A549 (cell line): ENCODE measurements at regions not wholly inside any gene's neighbourhood (a gene's known extent, or its start where the extent isn't known, plus 50 kb on each side); places are given as distances from the start of the nearest gene placed in this dataset.

Experiments
- ATAC-seq, 2 experiments: fragments of 200-7000 bp in 1 of 2; fragments of >200 bp in 1 of 2; cut with Nextera tagmentation in 1 of 2; cut with Tn5 transposase in 1 of 2; 3 replicates each; pipeline versions ENCODE4 v1.8.0 to v1.9.1; 2018 to 2020; ENCODE audit warnings: mild to moderate bottlenecking in 1 of 2, moderate library complexity in 1 of 2
- CTCF ChIA-PET: fragments of 300-600 bp; sonication (Branson Sonifier 250); formaldehyde crosslinking; extraction: SDS; loops from one replicate; lab custom pipeline; 2021; ENCODE audit warnings: antibody characterized with exemption, inconsistent platforms; lab: Yijun Ruan, JAX
- POLR2A ChIA-PET: fragments of 350-600 bp; formaldehyde crosslinking; extraction: SDS; loops from one replicate; lab custom pipeline; 2021; ENCODE audit warnings: antibody characterized with exemption, inconsistent platforms; lab: Yijun Ruan, JAX
- DNase-seq, 2 experiments: peaks; one replicate each; pipeline versions ENCODE4 v3.0.0 to v3.0.0-alpha.2; 2011 to 2016; ENCODE audit warnings: low read depth in 1 of 2, low spot score in 1 of 2
- FAIRE-seq: peaks from 2 replicates; lab custom pipeline; 2011; peaks lifted over from hg19 to GRCh38; lab: Jason Lieb, UNC
- H3K27ac ChIP-seq, 2 experiments: fragments of >200 bp; sonication (Bioruptor Twin); formaldehyde crosslinking; 3 replicates each; pipeline ENCODE4 v1.5.1; 2016 to 2017
- H3K4me1 ChIP-seq: fragments of >200 bp; sonication (Bioruptor Twin); formaldehyde crosslinking; 3 replicates; pipeline ENCODE4 v1.6.1; 2016
- H3K4me2 ChIP-seq: fragments of >200 bp; sonication (Bioruptor Twin); formaldehyde crosslinking; 3 replicates; pipeline ENCODE4 v1.6.1; 2016
- H3K4me3 ChIP-seq: fragments of >200 bp; sonication (Bioruptor Twin); formaldehyde crosslinking; 3 replicates; pipeline ENCODE4 v1.5.1; 2016
- H3K9me3 ChIP-seq: fragments of >200 bp; sonication (Bioruptor Twin); formaldehyde crosslinking; 3 replicates; pipeline ENCODE4 v1.6.1; 2016
- ATOH8 ChIP-seq: fragments of 250-450 bp; sonication (Bioruptor Pico); IDR thresholded peaks from 2 replicates; pipeline ENCODE4 v1.5.0; 2020; ENCODE audit warnings: low read depth, mild to moderate bottlenecking, moderate library complexity
- BHLHE40 ChIP-seq: IDR thresholded peaks from 2 replicates; pipeline ENCODE4 v1.6.1; 2012; ENCODE audit warnings: low read depth, low read length, inconsistent platforms
- E2F6 ChIP-seq: IDR thresholded peaks from 2 replicates; pipeline ENCODE4 v1.6.1; 2012; ENCODE audit warnings: low read depth, borderline replicate concordance
- FOXS1 ChIP-seq: fragments of 250-450 bp; sonication (Bioruptor Pico); IDR thresholded peaks from 2 replicates; pipeline ENCODE4 v1.5.0; 2020; ENCODE audit warnings: mild to moderate bottlenecking, moderate library complexity
- GATA3 ChIP-seq: IDR thresholded peaks from 2 replicates; pipeline ENCODE4 v1.6.1; 2012; ENCODE audit warnings: borderline replicate concordance
- HES2 ChIP-seq: fragments of >200 bp; sonication (Bioruptor Twin); formaldehyde crosslinking; IDR thresholded peaks from 2 replicates; pipeline ENCODE4 v1.6.1; 2016
- HEYL ChIP-seq: fragments of 250-450 bp; sonication (Bioruptor Pico); IDR thresholded peaks from 2 replicates; pipeline ENCODE4 v1.8.0; 2021; ENCODE audit warnings: mild to moderate bottlenecking, moderate library complexity
- HMGXB4 ChIP-seq: fragments of 250-450 bp; sonication (Bioruptor Pico); IDR thresholded peaks from 2 replicates; pipeline ENCODE4 v1.5.0; 2021; ENCODE audit warnings: mild to moderate bottlenecking, moderate library complexity, borderline replicate concordance
- HOXA7 ChIP-seq: fragments of 250-450 bp; sonication (Bioruptor Pico); IDR thresholded peaks from 2 replicates; pipeline ENCODE4 v1.5.0; 2020; ENCODE audit warnings: mild to moderate bottlenecking, moderate library complexity
- JUN ChIP-seq, 2 experiments: fragments of >200 bp; sonication (Bioruptor Twin); formaldehyde crosslinking; IDR thresholded peaks; 2 replicates in 1 of 2; 3 replicates in 1 of 2; pipeline ENCODE4 v1.6.1; 2016 to 2017
- KDM1A ChIP-seq: fragments of 200-600 bp; sonication (generic); IDR thresholded peaks from 2 replicates; pipeline ENCODE4 v1.6.1; 2016; ENCODE audit warnings: low read depth, mild to moderate bottlenecking
- NFE2L2 ChIP-seq: fragments of 150-350 bp; conservative IDR thresholded peaks from 2 replicates; pipeline ENCODE4 v1.6.1; 2014; ENCODE audit warnings: low read length
- NR3C1 ChIP-seq: fragments of >200 bp; sonication (Bioruptor Twin); formaldehyde crosslinking; IDR thresholded peaks from 3 replicates; pipeline ENCODE4 v1.6.1; 2017
- PHF8 ChIP-seq: fragments of 200-600 bp; sonication (generic); IDR thresholded peaks from 2 replicates; pipeline ENCODE4 v1.6.1; 2016; ENCODE audit warnings: low read depth, mild to moderate bottlenecking, antibody characterized with exemption, moderate library complexity, borderline replicate concordance
- POLR2A ChIP-seq: IDR thresholded peaks from 2 replicates; pipeline ENCODE4 v1.6.1; 2012; ENCODE audit warnings: mild to moderate bottlenecking, low read length
- RARB ChIP-seq: fragments of 250-450 bp; sonication (Bioruptor Pico); IDR thresholded peaks from 2 replicates; pipeline ENCODE4 v1.8.0; 2021; ENCODE audit warnings: mild to moderate bottlenecking, moderate library complexity
- REST ChIP-seq: fragments of 200-600 bp; sonication (generic); IDR thresholded peaks from 2 replicates; pipeline ENCODE4 v1.6.1; 2016; ENCODE audit warnings: antibody characterized with exemption, mild to moderate bottlenecking, moderate library complexity
- RFX5 ChIP-seq: fragments of 450-650 bp; IDR thresholded peaks from 2 replicates; pipeline ENCODE4 v1.7.1; 2014; ENCODE audit warnings: antibody characterized with exemption, mild to moderate bottlenecking, moderate library complexity
- SREBF2 ChIP-seq: fragments of 450-650 bp; IDR thresholded peaks from 2 replicates; pipeline ENCODE4 v1.6.1; 2014; ENCODE audit warnings: mild to moderate bottlenecking, moderate library complexity
- TFCP2L1 ChIP-seq: fragments of 250-450 bp; sonication (Bioruptor Pico); IDR thresholded peaks from 2 replicates; pipeline ENCODE4 v1.5.0; 2021; ENCODE audit warnings: mild to moderate bottlenecking
- TP53 ChIP-seq: fragments of 250-450 bp; sonication (Bioruptor Pico); IDR thresholded peaks from 2 replicates; pipeline ENCODE4 v1.5.0; 2021; ENCODE audit warnings: mild to moderate bottlenecking, moderate library complexity
- WGBS: methylation state at CpG from one replicate; pipeline ENCODE4 v1.1.6; 2017; ENCODE audit errors: missing lambda C conversion rate; 5-methylcytosine and 5-hydroxymethylcytosine counted together

GRCh38 chr2:167834707-167835106 is 412.7 kb downstream of the STK39 start (continued):
- TF ChIP-seq REST (no peak), ATOH8 (no peak), FOXS1 (CRISPR knock-in tag) (no peak), GATA3 (no peak), SREBF2 (no peak), RARB (CRISPR knock-in tag) (no peak)
- TF ChIP-seq, all 56 proteins: peak for 0

GRCh38 chr2:167833294-167833693 is 414.1 kb downstream of the STK39 start:
- CTCF ChIA-PET, result no interaction called here
- no peak overlapping the region for H3K4me2 ChIP-seq
- H3K4me3 ChIP-seq, result no peak overlapping the region
- WGBS, result 53% methylated on average over 4 of the region's 4 CpGs
- POLR2A ChIA-PET, result no interaction called here
- ATAC-seq, result no peak
- DNase-seq, result no peak
- no peak for FAIRE-seq
- no peaks in the 10 kb centered on the region for H3K4me1 ChIP-seq
- TF ChIP-seq POLR2A, result no peak
- TF ChIP-seq TFCP2L1 (CRISPR knock-in tag), result no peak
- H3K27ac ChIP-seq, result no peak overlapping the region
- no peaks in the 10 kb centered on the region for H3K9me3 ChIP-seq

GRCh38 chr2:167832868-167833287 is 414.5 kb downstream of the STK39 start:
- ChIA-PET POLR2A (no interaction called here), CTCF (no interaction called here)
- no peak for FAIRE-seq
- Histone ChIP-seq H3K4me2 (no peak overlapping the region), H3K9me3 (no peaks in the 10 kb centered on the region), H3K27ac (no peak overlapping the region), H3K4me3 (no peak overlapping the region), H3K4me1 (no peaks in the 10 kb centered on the region)
- ATAC-seq, result no peak
- WGBS, result 16% methylated on average over 4 of the region's 4 CpGs
- no peak for DNase-seq
- TF ChIP-seq HES2 (no peak), KDM1A (no peak), BHLHE40 (no peak), NR3C1 (no peak), NFE2L2 (no peak), SREBF2 (no peak), JUN (IDR thresholded peaks at IDR 0.05) (no peak), HMGXB4 (CRISPR knock-in tag) (no peak), E2F6 (no peak), TFCP2L1 (CRISPR knock-in tag) (no peak), HEYL (CRISPR knock-in tag) (no peak), POLR2A (no peak), PHF8 (no peak), TP53 (CRISPR knock-in tag) (no peak), HOXA7 (no peak), GATA3 (no peak), RFX5 (no peak)
